Neutrophil (primary cell): ENCODE measurements at regions not wholly inside any gene's neighbourhood (a gene's known extent, or its start where the extent isn't known, plus 50 kb on each side); places are given as distances from the start of the nearest gene placed in this dataset.

ENCODE experiments used
- H3K27ac ChIP-seq: fragments of 200-600 bp; sonication (generic); 2 replicates; pipeline ENCODE4 v1.5.1; 2016; ENCODE audit warnings: mild to moderate bottlenecking, moderate library complexity
- H3K27me3 ChIP-seq: fragments of 200-600 bp; sonication (generic); 2 replicates; pipeline ENCODE4 v1.6.0; 2016; ENCODE audit warnings: mild to moderate bottlenecking
- H3K36me3 ChIP-seq: fragments of 200-600 bp; sonication (generic); 2 replicates; pipeline ENCODE4 v1.5.1; 2017
- H3K4me1 ChIP-seq, 2 experiments: fragments of 200-600 bp in 1 of 2; sonication (generic) in 1 of 2; 1 replicate in 1 of 2; 2 replicates in 1 of 2; pipeline versions ENCODE4 v1.5.1 to v1.6.1; 2013 to 2016; ENCODE audit warnings: low read depth in 1 of 2, low read length in 1 of 2, mild to moderate bottlenecking in 1 of 2, moderate library complexity in 1 of 2; ENCODE audit not compliant: control insufficient read depth in 1 of 2, insufficient read depth in 1 of 2
- H3K4me3 ChIP-seq, 2 experiments: fragments of 200-600 bp in 1 of 2; sonication (generic) in 1 of 2; 1 replicate in 1 of 2; 2 replicates in 1 of 2; pipeline ENCODE4 v1.5.1; 2013 to 2016; ENCODE audit warnings: low read depth in 1 of 2, low read length in 1 of 2, mild to moderate bottlenecking in 1 of 2, moderate library complexity in 1 of 2
- H3K9me3 ChIP-seq: fragments of 200-600 bp; sonication (generic); 2 replicates; pipeline ENCODE4 v1.5.1; 2016
- TF ChIP-seq, protein P1 (sequence below): fragments of 200-600 bp; sonication (generic); IDR thresholded peaks from 2 replicates; pipeline ENCODE4 v1.5.1; 2016; ENCODE audit warnings: antibody characterized with exemption

DNA sequence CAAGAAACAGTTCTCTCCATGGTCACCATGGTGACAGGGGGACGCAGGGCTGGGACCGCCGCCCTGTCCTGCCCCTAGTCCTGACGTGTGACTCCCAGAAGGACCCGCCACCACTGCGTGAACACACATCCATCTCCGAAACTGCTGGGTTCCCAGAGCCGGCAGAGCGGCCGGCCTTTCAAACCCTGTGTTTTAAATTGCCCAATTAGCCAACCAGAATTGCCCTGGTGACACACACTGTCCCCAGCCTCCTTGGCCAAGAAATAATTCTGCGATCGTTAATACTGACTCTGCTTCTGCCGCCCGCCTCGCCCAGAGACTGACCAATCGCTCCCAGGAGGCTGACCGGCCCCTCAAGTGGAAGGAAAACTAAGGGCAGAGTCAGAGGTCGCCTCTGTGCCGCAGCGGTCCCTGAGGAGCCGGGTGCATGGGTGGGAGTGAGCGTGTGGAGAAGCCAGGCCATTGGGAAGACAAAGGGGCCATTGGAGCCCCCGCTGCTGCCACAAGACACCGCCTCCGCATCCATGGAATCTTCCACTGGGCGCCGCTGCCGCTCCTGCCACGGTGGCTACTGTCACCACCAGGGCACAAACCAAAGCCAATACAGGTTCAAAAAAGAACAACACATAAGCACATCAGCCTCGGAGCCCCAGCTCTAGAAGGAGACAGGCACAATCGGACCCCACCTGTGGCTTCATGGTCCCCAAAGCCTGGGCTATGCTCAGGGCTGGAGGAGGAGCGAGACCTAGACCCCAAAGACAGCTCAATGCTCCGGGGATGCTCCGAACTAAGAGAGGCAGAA is 273.2 kb downstream of the NPHP4 start:
- Histone ChIP-seq H3K4me1 (peaks cover 5 to 17% of the 10 kb centered on the region in 2 experiments), H3K27me3 (peaks cover 47% of the 10 kb centered on the region), H3K36me3 (no peaks in the 10 kb centered on the region), H3K27ac (no peak overlapping the region), H3K4me3 (no peak overlapping the region), H3K9me3 (no peaks in the 10 kb centered on the region)
- TF ChIP-seq, protein P1, sequence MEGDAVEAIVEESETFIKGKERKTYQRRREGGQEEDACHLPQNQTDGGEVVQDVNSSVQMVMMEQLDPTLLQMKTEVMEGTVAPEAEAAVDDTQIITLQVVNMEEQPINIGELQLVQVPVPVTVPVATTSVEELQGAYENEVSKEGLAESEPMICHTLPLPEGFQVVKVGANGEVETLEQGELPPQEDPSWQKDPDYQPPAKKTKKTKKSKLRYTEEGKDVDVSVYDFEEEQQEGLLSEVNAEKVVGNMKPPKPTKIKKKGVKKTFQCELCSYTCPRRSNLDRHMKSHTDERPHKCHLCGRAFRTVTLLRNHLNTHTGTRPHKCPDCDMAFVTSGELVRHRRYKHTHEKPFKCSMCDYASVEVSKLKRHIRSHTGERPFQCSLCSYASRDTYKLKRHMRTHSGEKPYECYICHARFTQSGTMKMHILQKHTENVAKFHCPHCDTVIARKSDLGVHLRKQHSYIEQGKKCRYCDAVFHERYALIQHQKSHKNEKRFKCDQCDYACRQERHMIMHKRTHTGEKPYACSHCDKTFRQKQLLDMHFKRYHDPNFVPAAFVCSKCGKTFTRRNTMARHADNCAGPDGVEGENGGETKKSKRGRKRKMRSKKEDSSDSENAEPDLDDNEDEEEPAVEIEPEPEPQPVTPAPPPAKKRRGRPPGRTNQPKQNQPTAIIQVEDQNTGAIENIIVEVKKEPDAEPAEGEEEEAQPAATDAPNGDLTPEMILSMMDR, result no peak

DNA sequence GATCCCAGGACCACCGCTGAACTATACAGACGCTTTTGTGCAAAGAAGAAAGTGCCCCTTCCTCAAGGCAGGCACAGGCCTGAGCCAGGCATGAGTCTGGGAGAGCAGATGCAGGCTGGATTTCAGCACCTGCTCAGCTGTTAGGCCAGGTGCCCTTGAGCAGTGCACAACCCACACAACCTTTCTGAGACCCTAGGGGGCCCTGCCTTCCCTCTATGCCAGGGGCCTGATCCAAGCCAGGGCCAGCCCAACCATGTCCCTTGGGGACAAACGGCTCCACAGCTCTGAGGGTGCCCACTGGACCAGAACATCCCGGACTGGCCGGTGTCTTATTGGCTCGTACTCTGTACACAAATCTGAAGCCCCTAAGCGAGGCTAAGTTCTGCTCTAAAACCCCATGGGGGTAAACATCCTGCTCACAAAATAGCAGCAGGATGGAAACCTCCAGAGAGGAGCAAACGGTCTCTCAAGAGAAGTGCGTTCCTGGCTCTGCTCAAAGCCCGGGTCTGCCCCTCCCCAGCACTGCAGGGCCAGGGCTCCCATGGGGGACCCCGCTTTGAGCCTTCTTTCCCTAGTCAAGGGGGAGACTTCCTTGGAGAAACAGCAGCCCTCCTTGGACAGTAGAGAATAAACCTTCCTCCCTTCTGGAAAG is 275.1 kb downstream of the NPHP4 start:
- TF ChIP-seq, protein P1, result no peak
- Histone ChIP-seq H3K9me3 (no peaks in the 10 kb centered on the region), H3K36me3 (no peaks in the 10 kb centered on the region), H3K27ac (peak overlapping the region; percentile 39), H3K4me3 (no peak overlapping the region), H3K27me3 (peaks cover 57% of the 10 kb centered on the region), H3K4me1 (peaks cover 5 to 17% of the 10 kb centered on the region in 2 experiments)

DNA sequence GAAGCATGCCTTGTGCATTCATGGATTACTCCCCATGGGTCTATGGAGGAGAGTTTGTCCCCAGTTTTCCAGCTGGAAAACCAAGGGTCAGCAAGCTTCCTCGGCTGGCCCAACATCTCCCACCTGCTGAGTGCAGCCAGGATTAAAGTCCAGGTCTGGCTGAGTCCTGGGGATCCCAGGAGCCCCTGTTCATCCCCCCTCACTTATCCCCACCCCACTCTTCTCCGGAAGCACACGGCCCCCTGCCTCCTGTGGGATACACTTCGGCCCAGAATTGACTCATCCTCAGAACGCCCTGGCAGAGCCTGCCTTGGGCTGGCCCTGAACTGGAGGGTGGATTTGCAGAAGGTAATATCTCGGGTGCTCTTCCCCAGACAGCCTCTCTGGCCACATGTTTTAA is 276.1 kb downstream of the NPHP4 start:
- TF ChIP-seq, protein P1, result no peak

DNA sequence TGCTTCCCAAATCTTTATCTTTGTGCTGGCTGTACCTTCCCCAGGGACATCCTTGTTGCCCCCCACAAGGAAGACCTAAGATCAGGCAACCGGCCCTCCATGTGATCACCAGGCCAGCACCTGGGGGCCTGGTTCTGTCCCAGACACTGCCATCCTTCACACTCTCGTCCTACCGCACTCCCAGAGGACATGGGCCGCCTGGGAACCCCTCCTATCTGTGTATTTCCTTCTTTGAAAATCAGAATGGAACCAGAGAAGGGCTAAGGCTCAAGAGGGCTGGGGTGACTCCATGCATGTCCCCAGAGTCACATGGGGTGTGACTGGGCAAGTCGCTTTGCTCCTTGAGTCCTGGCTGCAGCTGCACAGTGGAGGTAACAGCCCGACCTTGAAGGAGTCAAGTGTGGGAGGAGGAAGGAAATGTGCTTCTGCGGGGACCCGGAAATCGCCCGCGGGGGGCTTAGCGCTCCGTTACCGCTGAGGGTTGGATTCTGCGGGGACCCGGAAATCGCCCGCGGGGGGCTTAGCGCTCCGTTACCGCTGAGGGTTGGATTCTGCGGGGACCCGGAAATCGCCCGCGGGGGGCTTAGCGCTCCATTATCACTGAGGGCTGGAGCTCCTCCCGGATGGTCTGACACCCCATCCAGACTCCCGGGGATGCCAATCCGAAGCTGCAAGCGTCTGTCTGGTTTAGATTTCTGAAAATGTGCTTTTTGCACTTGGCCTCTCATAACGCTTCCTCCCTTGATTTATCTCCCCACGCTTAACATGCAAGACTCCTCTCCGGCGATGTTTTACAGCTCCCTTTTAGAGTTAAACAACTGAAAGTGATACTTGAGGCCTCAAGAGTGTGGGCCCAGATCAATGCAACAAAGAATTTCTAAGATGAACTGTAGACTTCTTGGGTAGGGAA is 278.9 kb downstream of the NPHP4 start:
- Histone ChIP-seq H3K9me3 (no peaks in the 10 kb centered on the region), H3K36me3 (no peaks in the 10 kb centered on the region), H3K27me3 (peaks cover 34% of the 10 kb centered on the region), H3K27ac (no peak overlapping the region), H3K4me3 (no peak overlapping the region), H3K4me1 (peaks cover 5 to 17% of the 10 kb centered on the region in 2 experiments)
- TF ChIP-seq, protein P1, result no peak

More for the DNA sequence above, 276.1 kb downstream of the NPHP4 start:
- no peak overlapping the region for H3K4me3 ChIP-seq
- H3K4me1 ChIP-seq, result peaks cover 5 to 17% of the 10 kb centered on the region in 2 experiments
- H3K27ac ChIP-seq, result no peak overlapping the region
- no peaks in the 10 kb centered on the region for H3K36me3 ChIP-seq
- peaks cover 57% of the 10 kb centered on the region for H3K27me3 ChIP-seq
- H3K9me3 ChIP-seq, result no peaks in the 10 kb centered on the region

DNA sequence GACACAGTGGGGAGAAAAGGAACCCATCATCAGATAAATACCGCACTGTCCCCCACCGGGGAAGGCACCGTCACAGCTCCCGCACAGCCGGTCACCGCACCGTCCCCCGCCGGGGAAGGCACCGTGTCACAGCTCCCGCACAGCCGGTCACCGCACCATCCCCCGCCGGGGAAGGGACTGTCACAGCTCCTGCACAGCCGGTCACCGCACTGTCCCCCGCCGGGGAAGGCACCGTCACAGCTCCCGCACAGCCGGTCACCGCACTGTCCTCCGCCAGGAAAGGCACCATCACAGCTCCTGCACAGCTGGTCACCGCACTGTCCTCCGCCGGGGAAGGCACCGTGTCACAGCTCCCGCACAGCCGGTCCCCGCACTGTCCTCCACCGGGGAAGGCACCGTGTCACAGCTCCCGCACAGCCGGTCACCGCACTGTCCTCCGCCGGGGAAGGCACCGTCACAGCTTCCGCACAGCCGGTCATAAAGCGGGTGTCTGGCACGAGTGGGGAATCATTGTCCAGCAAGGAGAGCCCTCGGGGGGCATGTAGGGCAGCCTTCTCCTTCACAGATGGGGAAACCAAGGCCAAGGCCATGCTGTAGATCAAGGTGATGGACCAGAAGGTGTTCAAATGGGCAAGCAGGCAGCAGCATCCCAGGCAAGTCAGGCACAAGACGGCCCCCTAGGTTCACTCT is 280.1 kb downstream of the NPHP4 start:
- H3K4me3 ChIP-seq, result no peak overlapping the region
- no peak overlapping the region for H3K27ac ChIP-seq
- TF ChIP-seq, protein P1, result no peak
- no peaks in the 10 kb centered on the region for H3K36me3 ChIP-seq
- no peaks in the 10 kb centered on the region for H3K9me3 ChIP-seq
- H3K27me3 ChIP-seq, result peaks cover 22% of the 10 kb centered on the region
- peaks cover 0 to 5% of the 10 kb centered on the region in 2 experiments for H3K4me1 ChIP-seq
